GM19025 (cell line): ENCODE measurements at regions not wholly inside any gene's neighbourhood (a gene's known extent, or its start where the extent isn't known, plus 50 kb on each side); places are given as distances from the start of the nearest gene placed in this dataset.
"Not testable (repeated sequence)": the region's sequence is repeated elsewhere in the genome, so short reads cannot be mapped to it uniquely, and the experiment has no call there.

Experiments
- ATAC-seq: cut with Tn5 transposase; IDR thresholded peaks from one replicate; pipeline ENCODE4 v1.9.1; 2021; ENCODE audit warnings: mild to moderate bottlenecking, low read depth, moderate library complexity; ENCODE audit not compliant: unreplicated experiment

DNA sequence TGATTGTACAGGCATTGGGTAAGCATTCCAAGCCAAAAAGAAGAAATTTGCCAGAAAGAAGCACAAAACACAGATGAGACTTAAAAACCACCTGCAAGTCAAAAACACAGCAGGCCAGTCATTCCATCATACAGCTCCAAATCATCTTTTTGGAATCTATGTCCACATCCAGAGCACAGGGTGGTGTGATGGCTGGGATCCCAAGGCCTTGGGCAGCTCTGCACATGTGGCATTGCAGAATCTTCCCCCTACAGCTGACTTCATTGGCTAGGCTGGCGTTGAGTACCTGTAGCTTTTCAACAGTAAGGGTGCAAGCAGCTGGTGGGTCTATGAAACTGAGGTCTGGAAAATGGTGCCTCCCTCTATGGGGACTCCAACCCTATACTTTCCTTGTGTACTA, 236.7 kb downstream of the CWH43 start:
- not testable (repeated sequence) for ATAC-seq

DNA sequence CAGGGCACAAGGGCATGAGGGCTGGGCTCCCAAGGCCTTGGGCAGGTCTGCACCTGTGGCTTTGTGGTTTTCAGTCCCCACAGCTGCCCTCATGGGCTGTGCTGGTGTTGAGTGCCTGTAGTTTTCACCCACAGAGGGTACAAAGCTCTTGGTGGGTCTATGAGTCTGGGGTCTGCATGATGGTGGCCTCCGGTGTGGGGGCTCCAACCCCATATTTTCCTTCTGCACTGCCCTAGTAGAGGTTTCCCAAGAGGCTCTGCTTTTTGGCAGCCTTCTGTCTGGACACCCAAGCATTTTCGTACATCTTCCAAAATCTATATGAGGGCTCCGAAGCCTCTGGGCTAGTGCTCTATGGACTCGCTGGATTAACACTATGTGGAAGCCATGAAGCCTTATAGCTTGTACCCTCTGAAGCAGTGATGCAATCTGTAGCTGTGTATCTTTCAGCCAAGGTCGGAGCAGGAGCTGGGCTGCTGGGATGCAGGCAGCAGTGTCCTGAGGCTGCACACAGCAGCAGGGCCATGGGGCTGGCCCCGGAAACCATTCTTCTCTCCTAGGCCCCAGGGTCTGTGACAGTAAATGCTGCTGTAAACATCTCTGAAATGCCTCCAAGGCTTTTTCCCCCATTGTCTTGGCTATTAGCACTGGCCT, 240.3 kb downstream of the CWH43 start:
- ATAC-seq: not testable (repeated sequence)

GRCh38 chr4:49227941-49228340, 241.9 kb downstream of the CWH43 start:
- ATAC-seq: not testable (repeated sequence)

DNA sequence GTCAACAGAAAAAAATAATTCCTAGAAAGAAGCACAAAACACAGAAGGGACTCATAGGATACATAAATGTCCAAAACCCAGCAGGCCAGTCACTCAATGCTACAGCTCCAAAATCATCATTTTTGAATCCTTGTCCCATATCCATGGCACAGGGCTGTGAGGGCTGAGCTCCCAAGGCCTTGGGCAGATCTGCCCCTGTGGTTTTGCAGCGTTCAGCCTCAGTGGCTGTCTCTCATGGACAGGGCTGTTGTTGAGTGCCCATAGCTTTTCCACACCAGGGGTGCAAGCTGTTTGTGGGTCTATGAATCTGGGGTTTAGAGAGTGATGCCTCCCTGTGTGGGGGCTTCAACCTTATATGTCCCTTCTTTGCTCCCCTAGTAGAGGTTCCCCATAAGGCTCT, 243.2 kb downstream of the CWH43 start:
- not testable (repeated sequence) for ATAC-seq

GRCh38 chr4:49229713-49230112, 243.6 kb downstream of the CWH43 start:
- ATAC-seq: not testable (repeated sequence)

DNA sequence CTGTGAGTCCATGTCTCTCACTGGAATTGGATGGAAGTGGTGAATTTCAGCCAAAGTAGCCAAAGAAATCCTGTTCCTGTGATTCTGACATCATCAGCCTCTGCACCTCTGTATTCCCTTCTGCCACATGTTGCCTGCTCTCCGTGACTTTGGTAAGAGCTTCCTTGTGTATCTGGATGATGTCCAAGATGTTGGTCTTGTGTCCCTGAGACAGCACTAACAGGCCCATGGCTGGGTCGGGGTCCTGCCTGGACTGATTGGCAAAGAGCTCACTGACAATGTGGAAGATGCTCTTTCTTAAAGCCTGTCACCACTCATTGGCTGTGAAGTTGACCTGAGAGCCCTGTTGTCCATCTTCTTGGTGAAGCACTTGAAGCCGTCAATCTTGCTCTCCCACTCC, 247.3 kb downstream of the CWH43 start:
- not testable (repeated sequence) for ATAC-seq

DNA sequence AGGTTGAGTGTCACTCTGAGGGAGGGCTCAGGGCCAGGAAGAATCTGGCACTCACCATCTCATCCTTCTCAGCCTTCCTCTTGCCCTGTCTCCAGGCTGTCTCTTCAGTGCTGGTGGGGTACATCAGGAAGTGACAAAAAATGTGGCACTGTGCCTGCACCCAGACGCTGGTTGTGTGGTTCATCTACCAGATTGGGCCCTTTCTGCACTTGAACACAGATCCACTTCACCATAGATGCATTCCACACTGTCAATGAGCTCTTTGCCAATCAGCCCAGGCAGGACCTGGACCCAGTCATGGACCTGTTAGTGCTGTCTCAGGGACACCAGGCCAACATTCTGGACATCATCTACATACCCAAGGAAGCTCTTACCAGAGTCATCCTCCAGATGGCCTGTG, 247.7 kb downstream of the CWH43 start:
- not testable (repeated sequence) for ATAC-seq

GRCh38 chr4:49234382-49234781, 248.3 kb downstream of the CWH43 start:
- not testable (repeated sequence) for ATAC-seq

DNA sequence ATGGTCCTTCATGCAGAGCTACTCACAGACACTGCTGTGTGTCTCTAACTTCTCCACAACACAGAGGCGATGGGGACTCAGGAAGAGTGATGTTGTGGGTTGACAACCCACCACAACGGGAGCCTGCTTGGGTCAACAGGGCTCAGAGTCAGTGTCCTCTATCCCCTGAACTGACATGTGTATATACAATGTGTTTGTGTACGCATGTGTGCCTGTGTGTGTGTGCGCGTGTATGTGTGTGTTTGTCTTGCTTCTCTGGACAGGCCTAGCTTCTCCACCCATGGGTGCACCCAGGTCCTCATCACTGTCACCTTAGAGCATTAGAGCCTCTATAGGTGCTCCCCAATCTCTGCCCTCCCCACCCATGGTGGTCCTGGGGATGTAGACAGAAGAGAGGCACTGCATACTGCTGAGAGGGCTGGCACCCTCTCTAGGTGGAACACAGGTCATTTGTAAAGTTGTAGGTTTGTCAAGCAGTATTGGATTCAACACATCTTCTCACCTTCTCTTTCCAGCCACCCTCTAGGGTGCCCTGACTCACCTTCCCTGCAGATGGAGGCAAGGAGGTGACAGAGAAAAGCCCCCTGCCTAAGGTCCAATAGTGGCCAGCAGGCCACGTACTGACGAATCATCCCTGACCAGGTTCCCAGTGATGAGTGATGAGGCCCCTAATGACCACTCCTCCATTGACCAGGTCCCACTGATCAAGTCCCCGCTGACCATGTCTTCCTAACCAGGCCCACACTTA, 249.5 kb downstream of the CWH43 start:
- not testable (repeated sequence) for ATAC-seq

- ATAC-seq: not testable (repeated sequence)
Observed at GRCh38 chr4:49236474-49236873, 250.4 kb downstream of the CWH43 start.

- ATAC-seq: not testable (repeated sequence)
Observed at GRCh38 chr4:49241295-49241694, 255.2 kb downstream of the CWH43 start.

GRCh38 chr4:49262786-49263185, 276.7 kb downstream of the CWH43 start:
- not testable (repeated sequence) for ATAC-seq

DNA sequence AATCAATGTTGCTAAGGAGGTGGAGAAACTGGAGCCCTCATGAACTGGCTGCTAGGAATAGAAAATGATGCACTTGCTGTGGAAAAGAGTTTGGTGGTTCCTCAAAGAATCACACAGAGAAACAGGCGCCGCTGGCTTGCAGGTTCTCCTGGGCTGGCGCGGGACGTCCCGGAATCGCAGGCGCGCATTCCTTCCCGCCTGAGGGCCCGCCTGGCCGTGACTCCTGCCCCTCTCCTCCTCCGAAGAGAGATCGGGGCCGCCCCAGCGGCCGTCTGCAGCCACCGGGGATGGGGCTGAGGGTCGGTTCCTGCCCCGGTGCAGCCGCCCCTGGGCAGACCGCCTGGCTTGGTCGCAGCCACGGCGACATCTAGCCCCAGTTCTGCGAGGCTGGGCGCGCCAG, 284.4 kb downstream of the CWH43 start:
- ATAC-seq: not testable (repeated sequence)

GRCh38 chr4:49270912-49271311, 284.8 kb downstream of the CWH43 start:
- ATAC-seq: not testable (repeated sequence)

DNA sequence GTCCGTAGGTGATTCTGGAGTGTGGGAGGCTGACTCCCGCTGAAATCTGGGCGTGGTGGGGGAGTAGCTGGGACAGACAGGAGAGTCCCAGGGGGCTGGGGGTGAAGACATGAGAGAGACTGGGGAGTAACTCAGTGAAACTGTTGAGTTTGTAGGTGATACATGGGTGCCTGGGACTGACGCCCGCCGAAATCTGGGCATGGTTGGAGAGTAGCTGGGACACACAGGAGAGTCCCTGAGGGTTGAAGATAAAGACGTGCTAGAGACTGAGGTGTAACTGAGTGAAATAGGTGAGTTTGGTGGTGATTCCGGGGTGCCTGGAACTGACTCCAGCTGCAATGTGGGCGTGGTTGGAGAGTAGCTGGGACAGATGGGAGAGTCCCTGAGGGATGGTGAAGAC, 299.8 kb downstream of the CWH43 start:
- not testable (repeated sequence) for ATAC-seq

DNA sequence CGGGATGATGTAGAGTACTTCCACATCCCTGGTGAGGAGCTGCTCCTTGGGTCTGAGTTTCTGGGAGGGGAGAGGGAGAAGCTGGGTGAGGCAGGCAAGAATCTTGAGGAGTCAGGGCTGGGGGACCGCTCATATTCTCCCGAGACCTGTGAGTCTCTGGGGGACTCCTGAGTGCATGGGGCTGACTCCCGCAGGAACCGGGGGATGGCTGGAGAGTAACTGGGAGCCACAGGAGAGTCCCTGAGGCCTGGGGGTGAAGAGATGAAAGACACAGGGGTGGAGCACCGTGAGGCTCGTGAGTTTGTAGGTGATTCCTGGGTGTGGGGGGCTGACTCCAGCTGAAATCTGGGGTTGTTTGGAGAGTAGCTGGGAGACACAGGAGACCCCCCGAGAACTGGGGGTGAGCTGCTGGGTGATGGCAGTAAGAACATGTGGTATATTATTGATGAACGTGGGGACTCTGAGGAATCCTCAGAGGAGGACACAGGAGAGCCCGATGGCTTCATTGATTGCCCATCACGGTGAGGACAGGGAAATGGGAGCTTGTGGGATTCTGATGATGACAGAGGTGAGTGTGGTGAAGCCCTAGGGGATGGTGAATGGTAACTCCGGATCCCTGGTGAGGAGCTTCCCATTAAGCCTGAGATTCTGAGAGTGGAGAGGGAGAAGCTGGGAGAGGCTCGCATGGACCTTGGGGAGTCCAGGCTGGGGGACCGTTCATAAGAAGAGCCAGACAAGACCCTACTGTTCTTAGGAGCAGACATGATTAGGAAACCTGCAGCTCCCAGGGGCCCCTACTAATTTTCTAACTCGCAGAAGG, 301.1 kb downstream of the CWH43 start:
- not testable (repeated sequence) for ATAC-seq

DNA sequence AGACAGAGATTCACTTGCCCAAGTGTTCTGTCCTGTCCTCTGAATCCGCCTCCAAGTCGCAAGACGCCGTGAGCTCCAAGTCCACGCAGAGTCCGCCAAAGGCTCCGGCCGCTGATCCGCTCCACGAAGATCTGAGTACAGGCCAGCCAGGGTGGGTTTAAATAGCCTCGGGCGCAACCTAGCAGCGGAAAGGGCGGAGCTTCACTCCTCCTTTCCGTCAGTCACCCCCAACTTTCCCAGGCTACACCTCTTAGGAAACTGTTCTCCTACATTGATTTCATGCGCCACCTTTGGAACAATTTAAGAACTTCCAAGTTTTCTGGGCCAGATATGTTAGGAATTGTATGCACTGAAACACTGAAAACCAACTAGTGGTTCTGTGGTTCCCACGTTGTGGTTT, 301.8 kb downstream of the CWH43 start:
- ATAC-seq: not testable (repeated sequence)

DNA sequence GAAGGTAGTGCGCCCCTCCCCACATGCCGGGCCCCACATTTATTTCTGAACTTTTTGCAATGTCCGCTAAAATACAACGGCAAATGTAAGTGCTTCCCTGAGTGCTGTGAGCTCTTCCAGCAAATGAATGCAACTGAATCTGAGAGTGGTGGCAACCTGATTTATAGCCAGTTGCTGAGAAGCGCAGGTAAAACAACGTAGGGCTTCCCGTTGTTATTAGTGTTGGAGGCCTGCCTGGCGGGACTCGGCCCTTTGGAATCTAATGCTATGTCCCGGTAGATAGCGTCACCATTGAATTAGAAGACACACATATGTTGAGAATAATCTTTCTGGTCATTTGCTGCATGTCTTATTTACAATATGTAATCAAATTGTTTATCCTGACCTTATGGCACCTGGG, 302.7 kb downstream of the CWH43 start:
- not testable (repeated sequence) for ATAC-seq

- not testable (repeated sequence) for ATAC-seq
Observed at GRCh38 chr4:49314815-49315214, 328.7 kb downstream of the CWH43 start.

DNA sequence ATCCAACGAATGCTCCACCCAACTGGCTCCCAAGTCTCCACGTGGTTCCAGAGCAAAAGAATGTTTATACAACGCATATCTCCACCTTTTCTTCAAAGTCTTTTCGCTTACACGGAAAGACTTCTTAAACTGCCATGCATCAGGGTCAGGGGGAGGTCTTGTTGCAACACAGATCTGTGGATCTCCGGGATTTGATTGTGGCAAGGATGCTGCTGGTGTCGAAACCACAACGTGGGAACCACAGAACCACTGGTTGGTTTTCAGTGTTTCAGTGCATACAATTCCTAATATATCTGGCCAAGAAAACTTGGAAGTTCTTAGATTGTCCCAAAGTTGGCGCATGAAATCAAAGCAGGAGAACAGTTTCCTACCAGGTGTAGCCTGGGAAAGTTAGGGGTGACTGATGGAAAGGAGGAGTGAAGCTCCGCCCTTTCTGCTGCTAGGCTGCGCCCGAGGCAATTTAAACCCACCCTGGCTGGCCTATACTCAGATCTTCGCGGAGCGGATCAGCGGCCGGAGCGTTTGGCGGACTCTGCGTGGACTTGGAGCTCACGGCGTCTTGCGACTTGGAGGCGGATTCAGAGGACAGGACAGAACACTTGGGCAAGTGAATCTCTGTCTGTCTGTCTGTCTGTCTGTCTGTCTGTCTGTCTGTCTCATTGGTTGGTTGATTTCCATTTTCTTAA, 334.8 kb downstream of the CWH43 start:
- not testable (repeated sequence) for ATAC-seq
